GM23338 (cell line): ENCODE measurements at regions not wholly inside any gene's neighbourhood (a gene's known extent, or its start where the extent isn't known, plus 50 kb on each side); places are given as distances from the start of the nearest gene placed in this dataset.

Experiments
- ATAC-seq: fragments of 200-7000 bp; cut with Tn5 transposase; 3 replicates; pipeline ENCODE4 v1.9.1; 2020
- DNase-seq: peaks from one replicate; pipeline ENCODE4 v3.0.0-alpha.2; 2015; ENCODE audit warnings: low spot score
- H2AFZ ChIP-seq: fragments of 200-600 bp; sonication (generic); 2 replicates; pipeline ENCODE4 v1.8.0; 2016; ENCODE audit warnings: antibody characterized with exemption, mild to moderate bottlenecking, moderate library complexity
- H3F3A ChIP-seq: fragments of 200-600 bp; sonication (generic); replicated peaks from 2 replicates; pipeline ENCODE4 v1.8.0; 2017; ENCODE audit warnings: antibody characterized with exemption, mixed run types, low read depth
- H3K27ac ChIP-seq: fragments of 200-600 bp; sonication (generic); 2 replicates; pipeline ENCODE4 v1.6.1; 2016; ENCODE audit warnings: low read depth
- H3K27me3 ChIP-seq: fragments of 200-600 bp; sonication (generic); 2 replicates; pipeline ENCODE4 v1.8.0; 2016; ENCODE audit warnings: mild to moderate bottlenecking, mixed run types, moderate library complexity; ENCODE audit not compliant: insufficient read depth
- H3K36me3 ChIP-seq: fragments of 200-600 bp; sonication (generic); 2 replicates; pipeline ENCODE4 v1.8.0; 2016; ENCODE audit warnings: mild to moderate bottlenecking; ENCODE audit not compliant: insufficient read depth
- H3K4me1 ChIP-seq: fragments of 200-600 bp; sonication (generic); 2 replicates; pipeline ENCODE4 v1.8.0; 2016; ENCODE audit warnings: mild to moderate bottlenecking, moderate library complexity; ENCODE audit not compliant: insufficient read depth
- H3K4me2 ChIP-seq: fragments of 200-600 bp; sonication (generic); 2 replicates; pipeline ENCODE4 v1.7.1; 2017; ENCODE audit warnings: mixed run types
- H3K4me3 ChIP-seq: fragments of 200-600 bp; sonication (generic); 2 replicates; pipeline ENCODE4 v1.6.1; 2016; ENCODE audit warnings: mixed run types
- H3K79me2 ChIP-seq: fragments of 200-600 bp; sonication (generic); replicated peaks from 2 replicates; pipeline ENCODE4 v1.8.0; 2017; ENCODE audit warnings: mild to moderate bottlenecking; ENCODE audit not compliant: insufficient read depth
- H3K9me2 ChIP-seq: fragments of 200-600 bp; sonication (generic); 2 replicates; pipeline ENCODE4 v1.8.0; 2017; ENCODE audit not compliant: insufficient read depth
- H4K20me1 ChIP-seq: fragments of 200-600 bp; sonication (generic); replicated peaks from 2 replicates; pipeline ENCODE4 v1.8.0; 2017; ENCODE audit warnings: mild to moderate bottlenecking; ENCODE audit not compliant: insufficient read depth
- H3K27ac Mint-ChIP-seq: 2 replicates; pipeline ENCODE4 v1.8.0; 2020; ENCODE audit warnings: inconsistent platforms, mild to moderate bottlenecking, moderate library complexity, mixed read lengths
- H3K27me3 Mint-ChIP-seq: 3 replicates; pipeline ENCODE4 v1.8.0; 2022; ENCODE audit warnings: low read depth, mild to moderate bottlenecking, moderate library complexity, mixed read lengths, inconsistent platforms; ENCODE audit not compliant: insufficient read depth, poor library complexity
- H3K36me3 Mint-ChIP-seq: 3 replicates; pipeline ENCODE4 v1.8.0; 2021; ENCODE audit warnings: low read depth, mild to moderate bottlenecking, inconsistent platforms, moderate library complexity, mixed read lengths
- H3K4me1 Mint-ChIP-seq: 3 replicates; pipeline ENCODE4 v1.8.0; 2020; ENCODE audit warnings: mild to moderate bottlenecking, inconsistent platforms, mixed read lengths
- H3K4me3 Mint-ChIP-seq: 3 replicates; pipeline ENCODE4 v1.8.0; 2021; ENCODE audit warnings: moderate library complexity, mild to moderate bottlenecking, inconsistent platforms, mixed read lengths
- H3K9me3 Mint-ChIP-seq: 3 replicates; pipeline ENCODE4 v1.8.0; 2020; ENCODE audit warnings: moderate library complexity, mild to moderate bottlenecking, inconsistent platforms, mixed read lengths
- CREB1 ChIP-seq: fragments of 250-450 bp; sonication (Bioruptor Pico); IDR thresholded peaks from 2 replicates; pipeline ENCODE4 v1.5.0; 2020; ENCODE audit warnings: low read depth, mild to moderate bottlenecking, moderate library complexity
- CTCF ChIP-seq, 2 experiments: fragments of 200-600 bp in 1 of 2; sonication (generic) in 1 of 2; conservative IDR thresholded peaks; 2 replicates each; pipeline versions ENCODE4 v1.5.1 to v1.6.1; 2016 to 2017; ENCODE audit warnings: antibody characterized with exemption in 2 of 2, low read depth in 2 of 2, mild to moderate bottlenecking in 2 of 2, moderate library complexity in 1 of 2
- ETS1 ChIP-seq: IDR thresholded peaks from 2 replicates; pipeline ENCODE4 v1.6.1; 2016; ENCODE audit warnings: antibody characterized with exemption
- EZH2 ChIP-seq: fragments of 200-600 bp; sonication (generic); IDR thresholded peaks from one replicate; pipeline ENCODE4 v1.8.0; 2017; ENCODE audit warnings: antibody characterized with exemption, mild to moderate bottlenecking, low read depth; ENCODE audit not compliant: unreplicated experiment
- EZH2phosphoT487 ChIP-seq: fragments of 200-600 bp; sonication (generic); IDR thresholded peaks from one replicate; pipeline ENCODE4 v1.8.1; 2018; ENCODE audit warnings: antibody characterized with exemption; ENCODE audit not compliant: unreplicated experiment
- JUNB ChIP-seq: IDR thresholded peaks from one replicate; pipeline ENCODE4 v1.6.1; 2016; ENCODE audit warnings: antibody characterized with exemption; ENCODE audit not compliant: unreplicated experiment
- NANOG ChIP-seq: IDR thresholded peaks from 2 replicates; pipeline ENCODE4 v1.6.1; 2016; ENCODE audit warnings: antibody characterized with exemption, borderline replicate concordance
- POLR2AphosphoS5 ChIP-seq: IDR thresholded peaks from 2 replicates; pipeline ENCODE4 v1.6.1; 2016; ENCODE audit warnings: antibody characterized with exemption, low read depth
- REST ChIP-seq: IDR thresholded peaks from one replicate; pipeline ENCODE4 v1.6.1; 2018; ENCODE audit warnings: antibody characterized with exemption; ENCODE audit not compliant: unreplicated experiment
- STAT1 ChIP-seq: IDR thresholded peaks from one replicate; pipeline ENCODE4 v1.6.1; 2016; ENCODE audit warnings: antibody characterized with exemption; ENCODE audit not compliant: unreplicated experiment
- ZNF114 ChIP-seq: fragments of 250-450 bp; sonication (Bioruptor Pico); IDR thresholded peaks from 2 replicates; pipeline ENCODE4 v1.5.0; 2020; ENCODE audit warnings: mild to moderate bottlenecking, moderate library complexity
- ZNF331 ChIP-seq: fragments of 250-450 bp; sonication (Bioruptor Pico); IDR thresholded peaks from 2 replicates; pipeline ENCODE4 v1.5.0; 2020; ENCODE audit warnings: low read depth, mild to moderate bottlenecking, moderate library complexity
- ZNF462 ChIP-seq: fragments of 250-450 bp; sonication (Bioruptor Pico); IDR thresholded peaks from 2 replicates; pipeline ENCODE4 v1.5.0; 2020; ENCODE audit warnings: mild to moderate bottlenecking, moderate library complexity

- DNase-seq (no peak), ATAC-seq (no peak)
- Histone ChIP-seq H4K20me1 (no peaks in the 10 kb centered on the region; the same call in 1 of the 2 replicates), H2AFZ (no peak overlapping the region), H3F3A (0 out of 2 replicates have a peak, but pooled peaks cover 12% of the 10 kb centered on the region), H3K36me3 (no peaks in the 10 kb centered on the region), H3K4me2 (no peak overlapping the region), H3K9me2 (no peaks in the 10 kb centered on the region), H3K4me3 (no peak overlapping the region), H3K4me1 (peaks cover 11% of the 10 kb centered on the region), H3K27ac (no peak overlapping the region), H3K27me3 (no peaks in the 10 kb centered on the region), H3K79me2 (peaks cover 38% of the 10 kb centered on the region)
- no peak overlapping the region for H3K27ac Mint-ChIP-seq
- no peaks in the 10 kb centered on the region for H3K9me3 Mint-ChIP-seq
- no peaks in the 10 kb centered on the region for H3K36me3 Mint-ChIP-seq
- no peak overlapping the region for H3K4me3 Mint-ChIP-seq
- TF ChIP-seq CTCF (conservative IDR thresholded peaks at IDR 0.05; ENCODE audit: low read depth in 2 of 2), result no peak
- no peak for TF ChIP-seq ETS1
- no peak for TF ChIP-seq STAT1
- TF ChIP-seq POLR2AphosphoS5, result no peak
- TF ChIP-seq ZNF114 (CRISPR knock-in tag), result no peak
- no peak for TF ChIP-seq EZH2phosphoT487
- no peak for TF ChIP-seq ZNF462
- no peak for TF ChIP-seq ZNF331 (CRISPR knock-in tag)
- TF ChIP-seq REST, result no peak
- TF ChIP-seq CREB1 (CRISPR knock-in tag), result no peak
- TF ChIP-seq NANOG, result no peak
- no peak for TF ChIP-seq EZH2
- no peak for TF ChIP-seq JUNB
- H3K4me1 Mint-ChIP-seq, result peaks cover 20% of the 10 kb centered on the region
- H3K27me3 Mint-ChIP-seq, result no peaks in the 10 kb centered on the region
These were observed 141.7 kb upstream of the SOD1 start for GRCh38 chr21:31517664-31518414.
